Upper lobe of right lung (tissue), 1 donor: ENCODE measurements at regions not wholly inside any gene's neighbourhood (a gene's known extent, or its start where the extent isn't known, plus 50 kb on each side); places are given as distances from the start of the nearest gene placed in this dataset.
"Not testable (repeated sequence)": the region's sequence is repeated elsewhere in the genome, so short reads cannot be mapped to it uniquely, and the experiment has no call there.

Experiments
- ATAC-seq: fragments of 200-7000 bp; cut with Tn5 transposase; one replicate; pipeline ENCODE4 v1.9.1; 2020; ENCODE audit warnings: mild to moderate bottlenecking, moderate library complexity
- DNase-seq: peaks from one replicate; pipeline ENCODE4 v3.0.0-alpha.2; 2020
- H3K27ac ChIP-seq: fragments of 200-600 bp; one replicate; pipeline ENCODE4 v1.8.0; 2022
- H3K27me3 ChIP-seq: fragments of 200-600 bp; one replicate; pipeline ENCODE4 v1.8.0; 2022; ENCODE audit warnings: mild to moderate bottlenecking
- H3K36me3 ChIP-seq: fragments of 200-600 bp; one replicate; pipeline ENCODE4 v1.8.0; 2022
- H3K4me1 ChIP-seq: fragments of 200-600 bp; one replicate; pipeline ENCODE4 v1.8.0; 2022
- H3K4me3 ChIP-seq: fragments of 200-600 bp; one replicate; pipeline ENCODE4 v1.8.0; 2022; ENCODE audit warnings: mild to moderate bottlenecking
- H3K9me3 ChIP-seq: fragments of 200-600 bp; one replicate; pipeline ENCODE4 v1.8.0; 2022
- intact Hi-C: fragments of 100-400 bp; cut with DNase I; formaldehyde crosslinking; loops from one replicate; pipeline ENCODE4 v1.11.0; 2022
- TF ChIP-seq, protein P1 (sequence below): fragments of 200-600 bp; IDR thresholded peaks from one replicate; pipeline ENCODE4 v1.8.0; 2022; ENCODE audit warnings: antibody characterized with exemption
- donor health status: DM: no; HTN: yes; CAD: no; lungs with severe emphysema.

- no peaks in the 10 kb centered on the region for H3K27me3 ChIP-seq
Observed at GRCh38 chrX:39065051-39065871, 264.0 kb downstream of the MID1IP1 start.

DNA sequence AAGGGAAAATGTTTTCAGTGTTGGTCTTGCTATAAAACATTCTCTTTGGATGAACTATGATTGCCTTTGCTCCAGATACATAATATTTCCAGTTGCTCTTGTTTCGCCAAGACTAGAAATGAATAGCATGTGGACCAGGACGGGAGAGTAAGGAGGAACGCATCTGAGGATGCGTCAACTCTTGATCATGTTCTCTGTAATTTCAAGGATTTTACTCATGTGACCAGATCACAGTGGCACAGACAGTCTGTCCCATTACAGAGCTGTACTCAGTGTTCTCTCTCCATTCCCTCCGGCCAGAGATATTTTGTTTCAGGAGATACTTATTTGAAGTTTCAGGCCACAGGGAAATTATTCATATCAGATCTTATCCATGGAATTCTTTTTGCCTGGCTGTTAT lies 266.6 kb downstream of the MID1IP1 start:
- TF ChIP-seq, protein P1, sequence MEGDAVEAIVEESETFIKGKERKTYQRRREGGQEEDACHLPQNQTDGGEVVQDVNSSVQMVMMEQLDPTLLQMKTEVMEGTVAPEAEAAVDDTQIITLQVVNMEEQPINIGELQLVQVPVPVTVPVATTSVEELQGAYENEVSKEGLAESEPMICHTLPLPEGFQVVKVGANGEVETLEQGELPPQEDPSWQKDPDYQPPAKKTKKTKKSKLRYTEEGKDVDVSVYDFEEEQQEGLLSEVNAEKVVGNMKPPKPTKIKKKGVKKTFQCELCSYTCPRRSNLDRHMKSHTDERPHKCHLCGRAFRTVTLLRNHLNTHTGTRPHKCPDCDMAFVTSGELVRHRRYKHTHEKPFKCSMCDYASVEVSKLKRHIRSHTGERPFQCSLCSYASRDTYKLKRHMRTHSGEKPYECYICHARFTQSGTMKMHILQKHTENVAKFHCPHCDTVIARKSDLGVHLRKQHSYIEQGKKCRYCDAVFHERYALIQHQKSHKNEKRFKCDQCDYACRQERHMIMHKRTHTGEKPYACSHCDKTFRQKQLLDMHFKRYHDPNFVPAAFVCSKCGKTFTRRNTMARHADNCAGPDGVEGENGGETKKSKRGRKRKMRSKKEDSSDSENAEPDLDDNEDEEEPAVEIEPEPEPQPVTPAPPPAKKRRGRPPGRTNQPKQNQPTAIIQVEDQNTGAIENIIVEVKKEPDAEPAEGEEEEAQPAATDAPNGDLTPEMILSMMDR, result no peak

More at GRCh38 chrX:39065051-39065871, 264.0 kb downstream of the MID1IP1 start:
- H3K36me3 ChIP-seq, result no peaks in the 10 kb centered on the region
- H3K9me3 ChIP-seq, result no peaks in the 10 kb centered on the region
- no peaks in the 10 kb centered on the region for H3K4me1 ChIP-seq
- H3K27ac ChIP-seq, result no peak overlapping the region
- ATAC-seq, result no peak
- H3K4me3 ChIP-seq, result no peak overlapping the region
- DNase-seq, result no peak
- TF ChIP-seq, protein P1, result no peak
- intact Hi-C loops, result no loop called here

GRCh38 chrX:39068634-39069033 lies 267.4 kb downstream of the MID1IP1 start:
- ATAC-seq, H3K4me1 ChIP-seq, H3K27me3 ChIP-seq, H3K9me3 ChIP-seq, H3K4me3 ChIP-seq, intact Hi-C loops, DNase-seq, H3K36me3 ChIP-seq, H3K27ac ChIP-seq: not testable (repeated sequence)

More for the DNA sequence above, 266.6 kb downstream of the MID1IP1 start:
- Histone ChIP-seq H3K36me3 (no peaks in the 10 kb centered on the region), H3K27me3 (no peaks in the 10 kb centered on the region), H3K4me3 (no peak overlapping the region), H3K4me1 (no peaks in the 10 kb centered on the region), H3K27ac (no peak overlapping the region), H3K9me3 (no peaks in the 10 kb centered on the region)
- intact Hi-C loops, result no loop called here
- ATAC-seq, result no peak
- no peak for DNase-seq

DNA sequence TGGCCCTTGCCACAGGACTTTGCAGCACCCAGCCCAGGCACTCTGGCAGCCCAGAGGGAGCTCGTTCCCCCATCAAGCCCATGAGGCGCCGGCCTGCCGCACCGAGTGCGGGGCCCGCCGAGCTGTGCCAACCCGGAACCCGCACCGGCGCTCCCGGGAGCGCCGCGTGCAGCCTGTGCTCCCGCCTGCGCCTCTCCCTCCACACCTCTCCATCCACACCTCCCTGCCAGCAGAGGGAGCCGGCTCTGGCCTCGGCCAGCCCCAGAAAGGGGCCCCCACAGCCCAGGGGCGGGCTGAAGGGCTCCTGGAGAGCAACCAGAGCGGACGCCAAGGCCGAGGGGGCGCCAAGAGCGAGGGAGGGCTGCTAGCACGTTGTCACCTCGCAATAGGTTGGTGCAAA lies 268.8 kb downstream of the MID1IP1 start:
- Histone ChIP-seq H3K27ac (no peak overlapping the region), H3K9me3 (no peaks in the 10 kb centered on the region), H3K27me3 (no peaks in the 10 kb centered on the region), H3K36me3 (no peaks in the 10 kb centered on the region), H3K4me3 (no peak overlapping the region), H3K4me1 (no peaks in the 10 kb centered on the region)
- intact Hi-C loops, result no loop called here
- no peak for ATAC-seq
- TF ChIP-seq, protein P1, result no peak
- no peak for DNase-seq

GRCh38 chrX:39073131-39073530 lies 271.9 kb downstream of the MID1IP1 start:
- Histone ChIP-seq H3K36me3 (no peaks in the 10 kb centered on the region), H3K27ac (no peak overlapping the region), H3K27me3 (no peaks in the 10 kb centered on the region), H3K4me1 (no peaks in the 10 kb centered on the region), H3K9me3 (no peaks in the 10 kb centered on the region), H3K4me3 (no peak overlapping the region)
- intact Hi-C loops, result no loop called here
- no peak for DNase-seq
- TF ChIP-seq, protein P1, result no peak
- no peak for ATAC-seq

DNA sequence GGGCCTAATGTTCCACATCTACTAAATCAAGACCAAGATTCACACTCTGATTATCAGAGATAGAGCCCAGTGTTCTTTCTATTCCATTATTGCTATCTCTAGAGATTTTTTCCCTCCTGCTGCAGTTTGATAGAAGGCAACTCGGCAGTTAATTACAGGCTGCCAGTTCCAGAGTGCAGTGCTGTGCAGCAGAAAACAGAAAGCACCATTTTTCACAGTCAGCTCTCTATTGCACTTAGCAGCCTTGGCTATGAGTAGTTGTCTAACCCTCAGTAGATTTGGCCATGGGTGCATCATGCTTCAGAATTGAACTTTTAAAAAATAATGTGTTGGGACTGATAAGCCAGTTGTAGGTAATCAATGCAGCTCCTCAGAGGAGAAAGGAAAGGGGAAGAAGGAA lies 295.3 kb downstream of the MID1IP1 start:
- no peak for ATAC-seq
- Histone ChIP-seq H3K27me3 (no peaks in the 10 kb centered on the region), H3K27ac (no peak overlapping the region), H3K4me1 (no peaks in the 10 kb centered on the region), H3K36me3 (no peaks in the 10 kb centered on the region), H3K9me3 (no peaks in the 10 kb centered on the region), H3K4me3 (no peak overlapping the region)
- intact Hi-C loops, result no loop called here
- DNase-seq, result no peak
- TF ChIP-seq, protein P1, result no peak
